HG03097 (cell line): ENCODE measurements at regions not wholly inside any gene's neighbourhood (a gene's known extent, or its start where the extent isn't known, plus 50 kb on each side); places are given as distances from the start of the nearest gene placed in this dataset.
"Not testable (repeated sequence)": the region's sequence is repeated elsewhere in the genome, so short reads cannot be mapped to it uniquely, and the experiment has no call there.

Experiments
- ATAC-seq: cut with Tn5 transposase; IDR thresholded peaks from one replicate; pipeline ENCODE4 v1.9.1; 2021; ENCODE audit not compliant: unreplicated experiment, low FRiP score

- ATAC-seq = no peak
Measured at GRCh38 chr13:90237852-90238251, 1109.6 kb upstream of the MIR17HG start.

- no peak for ATAC-seq
Measured at GRCh38 chr13:90238413-90238812, 1109.1 kb upstream of the MIR17HG start.

DNA sequence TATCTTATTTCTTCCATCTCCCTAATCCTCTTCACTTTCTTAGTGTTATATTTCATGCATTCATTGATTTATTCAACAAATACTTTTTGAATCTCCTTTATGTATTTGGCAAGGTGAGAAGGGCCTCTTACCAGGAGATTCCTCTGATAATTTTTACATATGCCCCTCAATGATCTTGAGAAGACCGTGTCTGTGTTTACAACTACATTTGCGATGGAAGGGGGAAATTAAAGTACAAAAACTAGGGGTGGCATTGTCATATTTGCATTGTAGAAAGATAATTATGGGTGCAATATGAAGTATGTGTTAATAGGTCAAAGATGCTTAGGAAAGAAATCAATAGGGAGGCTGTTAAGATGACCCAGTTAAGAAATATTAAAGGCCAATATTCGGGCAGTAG lies 1108.4 kb upstream of the MIR17HG start:
- no peak for ATAC-seq

GRCh38 chr13:90246005-90246404 lies 1101.5 kb upstream of the MIR17HG start:
- no peak for ATAC-seq

GRCh38 chr13:90246687-90247345 lies 1100.7 kb upstream of the MIR17HG start:
- ATAC-seq = no peak

DNA sequence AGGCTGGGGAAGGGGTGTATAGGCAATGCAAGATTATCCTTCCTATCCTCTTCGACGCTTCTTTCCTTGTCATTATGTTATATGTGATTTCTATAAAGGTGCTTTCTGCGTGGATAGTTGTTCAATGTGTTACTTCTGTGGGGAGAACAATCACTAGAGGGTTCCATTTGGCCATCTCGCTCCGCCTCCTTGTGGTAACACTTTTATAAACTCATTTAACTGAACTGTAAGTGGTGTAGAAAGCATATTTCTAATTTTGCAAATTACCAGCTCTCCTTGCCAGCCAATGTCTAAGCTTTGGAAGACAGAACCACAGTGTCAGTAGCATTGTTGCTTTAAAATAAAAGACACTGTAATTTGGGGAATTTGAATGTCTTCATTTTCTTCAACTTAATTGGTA lies 1093.7 kb upstream of the MIR17HG start:
- no peak for ATAC-seq

GRCh38 chr13:90254437-90254836 lies 1093.0 kb upstream of the MIR17HG start:
- no peak for ATAC-seq

DNA sequence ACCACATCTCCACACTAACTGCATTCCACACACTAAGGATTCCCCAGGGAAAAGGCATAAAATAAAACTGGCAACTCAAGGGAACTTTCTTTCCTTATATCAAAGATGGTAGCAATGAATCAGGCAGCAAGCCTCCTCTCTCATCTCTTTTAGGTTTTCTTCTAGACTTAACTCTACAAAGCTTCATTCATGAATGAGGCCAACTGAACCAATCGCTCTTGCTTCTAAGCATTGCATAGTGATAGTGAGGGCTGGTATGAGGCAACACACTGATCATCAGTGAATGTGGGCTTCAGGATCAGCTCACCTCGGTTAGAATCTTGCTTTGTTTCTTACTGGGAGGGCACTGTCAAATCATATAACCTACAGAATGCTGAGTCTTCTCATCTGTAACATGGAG lies 1090.7 kb upstream of the MIR17HG start:
- ATAC-seq = no peak

DNA sequence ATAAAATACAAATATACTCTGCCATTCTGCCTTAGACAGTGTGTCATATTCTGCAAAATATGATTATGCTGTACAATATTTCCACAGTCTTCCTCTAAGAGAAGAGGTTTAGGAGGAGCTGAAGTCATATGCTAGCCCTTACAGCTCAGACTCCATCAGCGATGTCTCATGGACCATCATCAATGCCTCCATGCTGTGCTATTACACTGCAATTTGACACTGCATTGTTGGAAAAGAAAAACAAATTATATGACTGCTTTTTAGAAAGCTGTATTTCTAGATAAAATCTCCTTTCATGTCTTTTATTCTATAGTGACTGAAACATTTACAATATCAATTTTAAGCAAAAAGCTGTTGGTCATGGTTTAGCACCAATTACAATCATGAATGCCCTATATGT lies 1089.4 kb upstream of the MIR17HG start:
- no peak for ATAC-seq

DNA sequence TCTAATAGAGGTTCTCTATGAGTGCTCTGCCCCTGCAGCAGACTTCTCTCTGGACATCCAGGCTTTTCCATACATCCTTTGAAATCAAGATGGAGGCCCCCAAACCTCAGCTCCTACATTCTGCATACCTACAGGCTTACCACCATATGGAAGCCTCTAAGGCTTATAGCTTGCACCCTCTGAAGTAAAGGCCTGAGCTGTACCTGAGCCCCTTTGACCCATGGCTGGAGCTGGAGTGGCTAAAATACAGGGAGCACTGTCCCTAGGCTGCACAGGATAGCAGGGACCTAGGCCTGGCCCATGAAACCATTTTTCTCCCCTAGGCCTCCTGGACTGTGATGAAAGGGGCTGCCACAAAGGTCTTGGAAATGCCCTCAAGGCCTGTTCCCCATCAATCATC lies 1086.1 kb upstream of the MIR17HG start:
- ATAC-seq = no peak

GRCh38 chr13:90270226-90270625 lies 1077.3 kb upstream of the MIR17HG start:
- ATAC-seq = no peak

- ATAC-seq = no peak
Measured at GRCh38 chr13:90272356-90272755, 1075.1 kb upstream of the MIR17HG start.

DNA sequence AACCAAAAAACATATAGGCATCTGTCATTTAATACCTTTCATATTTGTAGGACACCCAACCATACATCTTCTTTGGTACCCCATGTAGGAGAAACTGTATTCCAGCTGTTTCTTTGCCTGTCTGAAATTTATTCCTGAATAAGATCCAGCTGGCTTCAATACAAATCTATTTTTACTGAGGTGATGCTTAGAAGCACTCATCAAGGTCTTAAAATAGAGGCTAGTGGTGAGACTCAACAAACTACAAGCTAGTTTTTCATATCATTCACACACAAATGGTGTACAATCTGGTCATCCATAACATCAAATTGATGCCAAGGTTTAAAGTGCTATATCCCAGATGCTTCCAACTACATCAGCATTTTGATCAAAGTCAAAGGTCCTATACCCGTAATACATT lies 1071.3 kb upstream of the MIR17HG start:
- ATAC-seq = no peak

- not testable (repeated sequence) for ATAC-seq
Measured at GRCh38 chr13:90278231-90278630, 1069.3 kb upstream of the MIR17HG start.

DNA sequence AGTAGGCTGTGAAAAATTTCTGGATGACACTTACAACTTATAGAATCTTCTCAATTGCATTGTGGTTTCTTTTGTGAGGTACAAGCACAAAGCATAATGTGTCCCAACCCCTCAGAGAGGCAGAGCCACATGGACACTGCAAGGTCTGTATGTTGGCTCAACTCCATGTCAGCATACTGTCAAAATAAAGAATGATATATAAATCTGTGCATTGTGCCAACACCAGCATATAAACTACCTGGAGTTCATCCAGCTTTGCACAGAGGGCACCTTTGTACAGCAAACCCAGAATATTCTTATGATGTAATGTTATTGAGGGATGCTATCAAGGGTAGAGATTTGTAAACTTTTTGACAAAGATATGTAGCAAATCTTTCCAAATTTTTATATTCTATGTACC lies 1065.8 kb upstream of the MIR17HG start:
- no peak for ATAC-seq

- no peak for ATAC-seq
Measured at GRCh38 chr13:90287521-90287920, 1060.0 kb upstream of the MIR17HG start.

DNA sequence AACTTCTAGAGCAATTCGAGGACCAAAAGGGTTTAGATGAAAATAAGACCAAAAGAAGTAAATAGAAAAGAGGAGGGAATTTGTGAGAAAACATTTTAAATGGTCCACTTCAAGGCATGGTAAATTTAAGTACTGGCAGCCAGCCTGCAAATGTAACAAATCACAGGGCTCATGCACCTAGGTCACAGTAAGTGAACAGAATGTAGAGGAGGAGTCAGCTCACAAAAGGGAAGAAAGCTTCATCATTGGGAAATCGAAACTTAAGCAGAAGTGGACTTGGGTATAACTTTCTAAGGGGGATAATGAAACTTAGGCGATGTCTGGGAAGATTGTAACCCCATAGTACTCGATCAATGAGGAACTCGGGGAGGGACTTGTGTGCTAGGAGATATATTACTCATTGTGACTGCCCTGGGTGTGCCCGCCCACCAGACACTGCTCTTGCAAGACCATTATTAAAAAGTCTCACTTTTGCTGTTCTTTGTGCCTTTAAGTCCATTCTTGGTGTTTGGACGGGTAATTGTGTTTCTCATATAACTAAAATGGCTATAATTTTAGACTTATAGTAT lies 1053.6 kb upstream of the MIR17HG start:
- no peak for ATAC-seq

DNA sequence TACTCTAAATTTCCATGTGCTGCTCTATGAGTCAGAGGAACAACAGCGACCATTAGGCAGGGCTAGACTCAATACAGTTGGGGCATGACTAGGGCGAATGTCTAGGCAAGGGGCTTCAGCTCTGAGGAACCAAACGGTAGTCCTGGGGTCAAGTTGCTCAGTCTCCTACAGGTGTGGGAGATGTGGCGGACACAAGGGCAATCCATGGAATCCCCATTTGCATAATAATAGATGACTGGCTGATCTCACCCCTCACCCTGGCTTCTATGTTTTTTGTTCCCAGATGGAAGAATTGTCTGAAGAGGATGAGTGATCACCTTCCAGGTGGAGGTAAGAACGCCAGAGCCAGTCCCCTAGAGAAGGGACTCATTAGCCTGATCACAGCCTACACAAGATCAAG lies 1048.2 kb upstream of the MIR17HG start:
- no peak for ATAC-seq

GRCh38 chr13:90300015-90300414 lies 1047.5 kb upstream of the MIR17HG start:
- no peak for ATAC-seq

DNA sequence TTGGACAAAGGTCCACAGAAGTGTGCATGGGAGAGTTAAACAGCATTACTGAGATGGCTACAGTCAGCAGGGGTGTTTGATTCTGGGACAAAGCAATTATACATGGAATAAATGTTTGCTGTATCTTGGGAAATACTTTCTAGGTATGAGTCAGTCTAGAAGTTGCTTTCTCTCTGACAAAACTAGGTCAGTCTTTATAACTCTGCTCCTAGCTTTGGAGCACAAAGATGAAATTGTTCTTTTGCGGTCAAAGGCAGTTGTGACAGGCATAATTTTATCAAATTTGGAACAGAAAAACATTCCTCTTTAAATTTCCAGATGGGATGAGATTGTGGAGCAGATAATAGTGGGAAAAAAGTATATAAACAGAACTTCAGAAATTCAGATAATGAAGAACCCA lies 1045.4 kb upstream of the MIR17HG start:
- ATAC-seq = no peak

- ATAC-seq = no peak
Measured at GRCh38 chr13:90305796-90306195, 1041.7 kb upstream of the MIR17HG start.

DNA sequence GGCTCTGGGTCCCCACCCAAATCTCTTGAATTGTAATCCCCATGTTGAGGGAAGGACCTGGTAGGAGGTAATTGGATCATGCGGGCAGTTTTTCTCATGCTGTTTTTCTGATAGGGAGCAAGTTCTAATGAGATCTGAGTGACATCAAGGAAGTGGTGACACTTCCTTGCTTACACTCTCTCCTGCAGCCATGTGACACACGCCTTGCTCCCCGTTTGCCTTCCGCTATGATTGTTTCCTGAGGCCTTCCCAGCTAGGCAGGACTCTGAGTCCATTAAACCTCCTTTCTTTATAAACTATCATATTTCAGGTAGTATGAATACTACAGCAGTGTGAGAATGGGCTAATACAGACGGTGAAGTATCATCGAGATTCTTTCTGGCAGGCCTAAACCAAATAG lies 1040.4 kb upstream of the MIR17HG start:
- no peak for ATAC-seq

DNA sequence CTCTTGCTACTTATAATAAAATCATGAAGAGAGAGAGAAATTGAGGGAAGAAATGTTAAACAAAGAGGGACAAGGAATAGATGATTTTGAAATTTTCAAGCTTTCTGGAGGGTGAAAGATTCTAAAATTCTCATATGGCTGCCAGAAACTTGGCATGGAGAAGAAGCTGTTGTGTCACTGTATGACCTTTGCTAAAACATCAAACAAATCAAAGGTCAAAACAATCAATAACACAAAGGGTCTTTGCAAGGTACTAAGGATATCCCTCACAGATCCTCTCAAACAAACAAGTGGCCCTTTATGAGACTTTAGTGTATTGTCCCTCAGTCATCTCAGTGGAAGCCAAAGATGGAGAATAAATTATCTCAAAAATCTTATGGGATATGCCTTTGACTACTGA lies 1039.2 kb upstream of the MIR17HG start:
- no peak for ATAC-seq
